ENCODE measurements at regions not wholly inside any gene's neighbourhood (a gene's known extent, or its start where the extent isn't known, plus 50 kb on each side); places are given as distances from the start of the nearest gene placed in this dataset.

DNA sequence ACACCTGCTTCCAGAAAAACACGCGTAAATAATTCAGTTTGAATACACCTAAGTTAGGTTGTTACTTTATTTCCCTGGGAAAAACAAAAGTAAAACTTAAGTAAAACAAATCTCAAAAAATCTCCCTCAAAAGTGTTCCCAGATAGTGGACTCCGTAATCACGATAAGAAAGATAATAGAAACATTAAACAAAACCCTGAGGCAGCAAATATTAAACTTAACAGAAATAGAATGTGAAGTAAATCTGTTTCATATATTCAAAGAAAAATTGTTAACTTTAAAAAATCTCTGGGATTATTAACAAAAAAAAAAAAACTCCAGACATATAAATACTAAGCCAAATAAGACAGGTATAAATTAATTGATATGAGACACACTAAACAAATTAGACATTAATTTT is 743.2 kb upstream of the NCAM2 start:
- H3K4me1 Mint-ChIP-seq: peaks cover 36% of the 10 kb centered on the region
- no peaks in the 10 kb centered on the region for H3K36me3 Mint-ChIP-seq (ENCODE audit: low read depth)
- H3K9ac ChIP-seq (ENCODE audit: extremely low read depth, low read length, poor library complexity, severe bottlenecking): no peak overlapping the region
- H3K27ac ChIP-seq (ENCODE audit: low read depth, low read length): no peak overlapping the region
- TF ChIP-seq, protein P1, sequence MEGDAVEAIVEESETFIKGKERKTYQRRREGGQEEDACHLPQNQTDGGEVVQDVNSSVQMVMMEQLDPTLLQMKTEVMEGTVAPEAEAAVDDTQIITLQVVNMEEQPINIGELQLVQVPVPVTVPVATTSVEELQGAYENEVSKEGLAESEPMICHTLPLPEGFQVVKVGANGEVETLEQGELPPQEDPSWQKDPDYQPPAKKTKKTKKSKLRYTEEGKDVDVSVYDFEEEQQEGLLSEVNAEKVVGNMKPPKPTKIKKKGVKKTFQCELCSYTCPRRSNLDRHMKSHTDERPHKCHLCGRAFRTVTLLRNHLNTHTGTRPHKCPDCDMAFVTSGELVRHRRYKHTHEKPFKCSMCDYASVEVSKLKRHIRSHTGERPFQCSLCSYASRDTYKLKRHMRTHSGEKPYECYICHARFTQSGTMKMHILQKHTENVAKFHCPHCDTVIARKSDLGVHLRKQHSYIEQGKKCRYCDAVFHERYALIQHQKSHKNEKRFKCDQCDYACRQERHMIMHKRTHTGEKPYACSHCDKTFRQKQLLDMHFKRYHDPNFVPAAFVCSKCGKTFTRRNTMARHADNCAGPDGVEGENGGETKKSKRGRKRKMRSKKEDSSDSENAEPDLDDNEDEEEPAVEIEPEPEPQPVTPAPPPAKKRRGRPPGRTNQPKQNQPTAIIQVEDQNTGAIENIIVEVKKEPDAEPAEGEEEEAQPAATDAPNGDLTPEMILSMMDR (conservative IDR thresholded peaks at IDR 0.05): peak; percentile 8
- no peaks in the 10 kb centered on the region for H3K36me3 ChIP-seq (ENCODE audit: control insufficient read depth, insufficient read depth, low read length)
- no peak overlapping the region for H3K4me3 Mint-ChIP-seq
- H3K9me3 ChIP-seq (ENCODE audit: control insufficient read depth, low read length): no peaks in the 10 kb centered on the region
- H3K27ac Mint-ChIP-seq: no peak overlapping the region
- no peaks in the 10 kb centered on the region for H3K27me3 Mint-ChIP-seq (ENCODE audit: insufficient read depth)
- H3K4me1 ChIP-seq (ENCODE audit: control insufficient read depth, insufficient read depth, low read length): peaks cover 17% of the 10 kb centered on the region
- H3K27me3 ChIP-seq (ENCODE audit: control insufficient read depth, insufficient read depth, low read length, poor library complexity, severe bottlenecking): no peaks in the 10 kb centered on the region
- WGBS, 2 experiments (ENCODE audit: insufficient coverage in 1 of 2, insufficient read length in 1 of 2): 93% methylated on average over 4 of the region's 4 CpGs; no CpG with 5 or more reads in 1 of the 2 experiments
- H3K9me3 Mint-ChIP-seq: no peaks in the 10 kb centered on the region
- DNase-seq: no peak
- no peak overlapping the region for H3K4me3 ChIP-seq (ENCODE audit: low read length)

DNA sequence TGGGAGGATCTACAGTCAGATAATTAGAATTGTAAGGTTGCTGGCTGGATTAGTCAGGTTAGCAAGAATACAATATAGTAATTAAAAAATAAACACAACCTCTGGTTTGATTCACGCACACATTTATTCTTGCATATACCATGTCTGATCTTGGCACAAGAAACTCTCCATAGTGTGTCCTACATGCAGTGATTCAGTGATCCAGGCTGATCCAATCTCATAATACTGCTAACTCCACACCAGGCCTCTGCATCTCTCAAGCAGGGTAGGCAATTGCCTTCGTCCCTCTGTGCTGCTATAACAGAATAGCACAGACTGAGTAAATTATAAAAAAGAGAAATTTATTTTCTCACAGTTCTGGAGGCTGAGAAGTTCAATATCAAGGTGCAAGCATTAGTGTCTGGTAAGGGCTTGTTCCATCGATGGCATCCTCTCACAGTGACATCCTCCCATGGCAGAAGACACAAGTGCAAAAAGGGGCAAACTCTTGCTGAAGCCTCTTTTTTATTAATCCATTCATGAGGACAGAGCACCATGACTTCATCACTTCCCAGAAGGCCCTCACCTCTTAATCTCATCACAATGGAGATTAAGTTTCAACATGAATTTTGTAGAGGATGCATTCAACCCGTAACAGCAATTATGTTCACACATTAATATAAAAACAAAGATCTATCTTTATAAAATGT is 741.0 kb upstream of the NCAM2 start:
- no peak overlapping the region for H3K27ac ChIP-seq (ENCODE audit: low read depth, low read length)
- Mint-ChIP-seq H3K27ac (no peak overlapping the region), H3K36me3 (ENCODE audit: low read depth) (no peaks in the 10 kb centered on the region), H3K4me1 (peaks cover 36% of the 10 kb centered on the region), H3K27me3 (ENCODE audit: insufficient read depth) (no peaks in the 10 kb centered on the region), H3K4me3 (no peak overlapping the region), H3K9me3 (no peaks in the 10 kb centered on the region)
- peaks cover 17% of the 10 kb centered on the region for H3K4me1 ChIP-seq (ENCODE audit: control insufficient read depth, insufficient read depth, low read length)
- WGBS, 2 experiments (ENCODE audit: insufficient coverage in 1 of 2, insufficient read length in 1 of 2): 91 to 100% methylated on average over 2 to 3 of the region's 4 CpGs
- no peak overlapping the region for H3K4me3 ChIP-seq (ENCODE audit: low read length)
- H3K9me3 ChIP-seq (ENCODE audit: control insufficient read depth, low read length): no peaks in the 10 kb centered on the region
- H3K27me3 ChIP-seq (ENCODE audit: control insufficient read depth, insufficient read depth, low read length, poor library complexity, severe bottlenecking): no peaks in the 10 kb centered on the region
- no peaks in the 10 kb centered on the region for H3K36me3 ChIP-seq (ENCODE audit: control insufficient read depth, insufficient read depth, low read length)
- DNase-seq: no peak
- H3K9ac ChIP-seq (ENCODE audit: extremely low read depth, low read length, poor library complexity, severe bottlenecking): no peak overlapping the region
- TF ChIP-seq, protein P1 (conservative IDR thresholded peaks at IDR 0.05): no peak

DNA sequence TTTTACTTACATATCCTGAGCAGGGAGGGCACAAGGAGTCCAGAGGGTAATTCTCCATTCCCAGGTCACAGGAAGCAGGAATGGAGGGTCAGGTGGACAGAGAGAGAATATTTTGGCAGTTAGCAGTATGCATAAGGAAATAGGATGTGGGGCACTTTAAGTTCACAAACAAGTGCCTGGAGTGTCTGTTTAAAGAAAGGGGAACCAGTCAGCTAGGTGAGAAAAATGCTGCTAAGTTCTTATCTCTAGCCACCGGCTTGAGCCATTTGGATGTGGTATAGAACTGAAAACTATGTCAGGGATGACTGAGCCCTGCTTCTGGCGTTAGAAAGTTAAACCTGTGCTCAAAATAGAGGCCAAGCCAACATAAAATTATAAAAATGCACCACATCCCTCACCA is 739.7 kb upstream of the NCAM2 start:
- H3K9me3 Mint-ChIP-seq: no peaks in the 10 kb centered on the region
- H3K27me3 Mint-ChIP-seq (ENCODE audit: insufficient read depth): no peaks in the 10 kb centered on the region
- H3K36me3 Mint-ChIP-seq (ENCODE audit: low read depth): no peaks in the 10 kb centered on the region
- H3K27me3 ChIP-seq (ENCODE audit: control insufficient read depth, insufficient read depth, low read length, poor library complexity, severe bottlenecking): no peaks in the 10 kb centered on the region
- TF ChIP-seq, protein P1 (conservative IDR thresholded peaks at IDR 0.05): no peak
- peak overlapping the region; percentile 36 for H3K4me3 ChIP-seq (ENCODE audit: low read length)
- H3K36me3 ChIP-seq (ENCODE audit: control insufficient read depth, insufficient read depth, low read length): no peaks in the 10 kb centered on the region
- H3K9me3 ChIP-seq (ENCODE audit: control insufficient read depth, low read length): no peaks in the 10 kb centered on the region
- no peak for DNase-seq
- peaks cover 13% of the 10 kb centered on the region for H3K4me1 ChIP-seq (ENCODE audit: control insufficient read depth, insufficient read depth, low read length)
- peak overlapping the region; percentile 14 for H3K27ac Mint-ChIP-seq
- H3K4me3 Mint-ChIP-seq: no peak overlapping the region
- H3K4me1 Mint-ChIP-seq: peaks cover 27% of the 10 kb centered on the region
- no peak overlapping the region for H3K27ac ChIP-seq (ENCODE audit: low read depth, low read length)
- WGBS, 2 experiments (ENCODE audit: insufficient coverage in 1 of 2, insufficient read length in 1 of 2): 37% methylated on average over 2 of the region's 2 CpGs; no CpG with 5 or more reads in 1 of the 2 experiments
- no peak overlapping the region for H3K9ac ChIP-seq (ENCODE audit: extremely low read depth, low read length, poor library complexity, severe bottlenecking)

Data from endodermal cell (in vitro differentiated cells).